Stimulated activated CD4-positive, alpha-beta T cell treated with anti-CD3 and anti-CD28 coated beads, TNF-alpha, amount 100 ng/mL, for 4 hours (primary cell): ENCODE measurements at regions not wholly inside any gene's neighbourhood (a gene's known extent, or its start where the extent isn't known, plus 50 kb on each side); places are given as distances from the start of the nearest gene placed in this dataset.
"Not testable (repeated sequence)": the region's sequence is repeated elsewhere in the genome, so short reads cannot be mapped to it uniquely, and the experiment has no call there.

Experiments
- DNase-seq, 3 experiments: peaks; one replicate each; pipeline ENCODE4 v3.0.0-alpha.2; 2020; ENCODE audit warnings: low read depth in 3 of 3

- DNase-seq, result no peak
These were observed 1081.6 kb upstream of the ACO1 start for GRCh38 chr9:31302620-31303418.

DNA sequence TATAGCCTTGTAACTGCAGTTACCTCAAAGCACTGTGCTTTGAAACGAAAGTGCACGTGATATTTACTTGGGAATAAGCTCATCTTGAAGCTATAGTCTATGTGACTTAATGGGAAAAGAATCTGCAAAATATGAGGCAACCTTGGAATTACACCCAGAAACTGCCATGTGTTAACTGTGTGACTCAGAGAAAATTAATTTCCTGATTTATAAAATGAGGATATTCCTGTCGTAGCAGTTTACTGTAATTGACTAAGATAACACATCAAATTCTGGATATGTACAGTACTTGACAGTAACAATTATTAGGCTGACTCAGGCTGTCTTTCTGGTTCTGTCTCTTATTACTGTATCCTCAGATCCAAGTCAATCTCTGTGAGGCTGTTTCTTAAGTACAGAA lies 1079.9 kb upstream of the ACO1 start:
- DNase-seq, result no peak

DNA sequence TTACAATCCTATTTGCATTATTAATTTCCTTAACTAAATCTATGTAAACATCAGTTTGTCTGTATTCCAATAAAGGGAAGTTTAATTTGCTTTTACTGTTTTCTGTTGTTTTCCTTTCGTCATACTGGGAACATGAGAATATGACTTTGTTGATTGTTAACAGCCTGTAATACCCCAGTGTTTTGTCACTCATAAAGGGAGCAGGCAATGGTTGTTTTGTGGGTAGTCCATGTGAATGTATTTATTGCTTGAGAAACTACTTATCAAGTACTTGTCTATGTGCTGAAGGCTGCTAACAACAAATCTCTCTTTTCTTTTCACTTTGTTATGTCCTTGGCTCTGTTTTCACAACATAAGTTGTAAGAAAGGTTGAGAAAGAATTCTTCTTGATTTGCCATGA lies 1070.2 kb upstream of the ACO1 start:
- DNase-seq, result no peak

DNA sequence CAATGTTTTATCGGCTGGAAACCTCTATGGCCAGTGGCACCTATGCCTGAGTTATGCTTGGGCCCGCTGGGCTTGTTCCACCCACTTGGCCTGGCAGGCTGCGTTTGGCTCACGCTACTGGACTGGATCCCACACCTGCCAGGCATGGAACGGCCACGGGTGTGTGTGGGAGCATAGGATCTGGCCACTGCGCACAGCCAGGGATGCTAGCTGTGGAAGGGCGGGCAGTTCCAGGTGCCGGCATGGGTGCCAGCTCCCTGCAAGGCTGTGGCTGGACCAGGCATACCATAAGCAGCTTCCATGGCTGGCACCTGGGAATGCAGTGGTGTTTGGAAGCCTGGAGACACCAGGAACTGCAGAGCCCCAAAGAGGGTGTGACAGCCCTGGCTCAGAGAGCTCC lies 1063.9 kb upstream of the ACO1 start:
- no peak for DNase-seq

GRCh38 chr9:31321256-31321655 lies 1063.2 kb upstream of the ACO1 start:
- no peak for DNase-seq

- no peak for DNase-seq
These were observed 1062.8 kb upstream of the ACO1 start for GRCh38 chr9:31321686-31322085.

DNA sequence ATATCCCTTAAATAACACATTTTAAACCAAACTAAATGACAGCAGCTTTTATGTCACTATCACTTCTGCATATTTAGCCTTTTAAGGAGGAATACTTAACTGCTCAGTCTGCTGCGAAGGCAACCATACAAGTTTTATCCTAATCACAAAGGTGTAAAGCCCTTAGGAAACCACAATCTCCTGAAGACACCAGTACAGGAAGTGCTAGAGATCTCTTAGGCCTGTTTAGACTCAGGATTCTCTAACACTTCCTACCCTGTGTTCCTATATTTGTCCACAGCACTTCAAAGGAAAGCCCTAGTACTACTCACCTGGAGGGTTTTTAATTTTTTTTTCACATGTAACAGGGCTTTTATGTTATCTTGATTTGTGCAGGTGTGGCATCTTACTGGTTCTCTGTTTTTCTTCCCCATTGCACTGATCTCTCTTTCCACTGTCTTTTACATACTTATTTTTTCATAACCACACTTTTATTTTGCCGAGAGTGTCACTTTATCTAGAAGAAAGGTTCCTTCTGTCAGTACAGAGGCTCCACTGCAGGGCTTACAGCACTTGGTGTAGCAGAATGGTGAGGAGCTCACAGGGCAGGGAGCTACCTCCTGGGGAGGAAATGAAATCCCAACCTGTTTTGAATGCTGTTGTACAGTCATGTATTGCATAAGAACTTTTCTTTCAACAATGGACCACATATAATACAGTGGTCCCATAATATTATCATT lies 1060.6 kb upstream of the ACO1 start:
- no peak for DNase-seq

GRCh38 chr9:31325778-31326177 lies 1058.7 kb upstream of the ACO1 start:
- no peak for DNase-seq

GRCh38 chr9:31326883-31327282 lies 1057.6 kb upstream of the ACO1 start:
- not testable (repeated sequence) for DNase-seq

GRCh38 chr9:31334837-31335528 lies 1049.5 kb upstream of the ACO1 start:
- DNase-seq, result no peak

DNA sequence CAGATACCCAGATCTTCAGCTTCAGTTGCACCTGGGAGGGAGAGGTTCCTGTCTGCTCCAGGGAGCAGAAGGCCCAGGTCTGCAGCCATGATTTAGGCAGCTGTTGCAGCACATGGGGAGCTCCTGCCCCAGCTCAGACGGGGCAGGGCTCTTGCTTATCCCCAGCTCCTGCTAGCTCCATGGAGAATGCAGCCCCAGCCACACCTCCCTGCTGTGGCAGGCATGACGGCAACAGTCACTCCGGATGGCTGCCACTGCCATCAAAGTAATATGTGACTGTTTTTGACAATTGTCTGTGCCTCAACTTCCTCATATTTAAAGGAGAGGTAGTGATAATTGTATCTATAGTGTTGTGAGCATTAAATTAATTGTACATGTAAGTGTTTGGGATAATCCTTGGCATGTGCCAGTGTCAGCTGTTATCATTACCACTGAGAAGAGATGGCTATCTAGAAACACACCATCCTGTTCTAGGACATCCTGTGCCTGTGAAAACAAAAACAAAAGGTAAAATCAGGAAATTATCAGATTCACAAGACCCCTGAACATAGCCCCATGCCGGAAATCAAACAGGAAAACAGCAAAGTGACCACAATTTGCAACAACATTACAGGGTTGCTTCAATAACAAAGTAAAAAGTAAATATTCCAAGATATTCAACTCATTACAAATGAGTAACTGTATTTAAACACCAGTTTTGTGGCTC lies 1048.8 kb upstream of the ACO1 start:
- no peak for DNase-seq

GRCh38 chr9:31336386-31336785 lies 1048.1 kb upstream of the ACO1 start:
- DNase-seq, result no peak

DNA sequence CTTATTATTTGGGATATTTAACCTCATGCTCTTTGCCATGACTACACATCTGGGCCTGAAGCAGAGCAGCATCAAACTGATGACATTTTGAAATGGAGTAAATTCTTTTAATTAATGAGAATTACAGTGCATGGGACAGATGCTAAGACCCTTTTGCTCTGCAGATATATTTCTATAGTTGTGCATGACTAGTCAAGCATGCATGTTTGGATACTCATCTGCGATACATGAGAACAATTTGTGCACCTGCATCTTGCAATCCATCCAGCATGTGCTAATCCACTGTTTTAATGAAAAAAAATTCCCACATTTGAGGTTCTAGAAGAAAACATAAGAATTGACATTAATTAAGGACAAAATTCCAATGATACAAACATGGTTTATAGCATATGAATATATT lies 1047.6 kb upstream of the ACO1 start:
- no peak for DNase-seq

GRCh38 chr9:31347082-31347617 lies 1037.3 kb upstream of the ACO1 start:
- no peak for DNase-seq

GRCh38 chr9:31355159-31355882 lies 1029.1 kb upstream of the ACO1 start:
- DNase-seq, result no peak

GRCh38 chr9:31355965-31356364 lies 1028.5 kb upstream of the ACO1 start:
- no peak for DNase-seq

DNA sequence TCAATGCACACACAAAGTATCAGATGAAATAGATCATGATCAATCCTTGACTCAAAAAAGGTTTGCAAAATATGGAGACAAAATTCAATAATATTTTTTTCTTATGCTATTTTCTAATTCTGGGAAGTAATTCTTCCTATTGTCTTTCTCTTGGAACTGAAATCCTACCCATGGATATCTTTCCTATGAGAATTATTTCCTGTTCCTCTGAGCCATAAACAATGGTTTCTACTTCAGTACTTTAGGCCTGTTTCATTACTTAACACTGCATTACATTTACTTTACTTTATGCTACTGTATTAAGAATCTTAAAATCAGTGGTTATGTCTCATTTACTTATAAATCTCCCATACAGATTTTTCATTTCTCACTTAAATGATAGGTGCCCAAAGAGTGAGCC lies 1025.4 kb upstream of the ACO1 start:
- DNase-seq, result no peak

DNA sequence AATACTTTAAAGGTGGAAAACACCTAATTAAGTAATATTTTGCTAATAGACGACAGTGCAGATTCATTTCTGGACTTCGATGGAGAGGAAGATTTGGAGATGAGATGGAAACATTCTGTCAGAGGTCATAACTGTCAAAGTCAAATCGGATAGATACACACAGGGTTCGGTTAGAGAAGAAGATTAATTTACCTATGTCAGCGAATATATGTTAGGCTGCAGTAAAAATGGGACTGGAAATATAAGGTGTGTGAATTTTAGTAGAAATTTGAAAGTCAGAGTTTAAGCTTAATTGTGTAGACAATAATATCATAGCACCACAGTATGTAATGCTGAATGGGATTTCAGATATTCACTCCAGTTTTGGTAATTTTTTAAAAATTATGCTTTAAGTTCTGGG lies 1020.3 kb upstream of the ACO1 start:
- DNase-seq, result no peak

- no peak for DNase-seq
These were observed 1011.5 kb upstream of the ACO1 start for GRCh38 chr9:31372799-31373587.

- DNase-seq, result no peak
These were observed 1007.1 kb upstream of the ACO1 start for GRCh38 chr9:31377358-31377757.
